SK-N-MC (cell line): ENCODE measurements at regions not wholly inside any gene's neighbourhood (a gene's known extent, or its start where the extent isn't known, plus 50 kb on each side); places are given as distances from the start of the nearest gene placed in this dataset.

Source experiments
- EZH2 ChIP-seq: fragments of 200-600 bp; sonication (generic); IDR thresholded peaks from one replicate; pipeline ENCODE4 v1.6.1; 2017; ENCODE audit warnings: antibody characterized with exemption
- FOXP2 ChIP-seq: optimal IDR thresholded peaks from 2 replicates; pipeline ENCODE3; 2011; ENCODE audit warnings: mild to moderate bottlenecking, moderate library complexity; ENCODE audit not compliant: insufficient read depth; ENCODE audit errors: extremely low read length, control extremely low read depth
- POLR2AphosphoS5 ChIP-seq: IDR thresholded peaks from 2 replicates; pipeline ENCODE4 v1.6.1; 2012; ENCODE audit warnings: mild to moderate bottlenecking, low read depth, low read length, borderline replicate concordance

- TF ChIP-seq EZH2 (no peak), POLR2AphosphoS5 (no peak), FOXP2 (no peak)
Measured at GRCh38 chr12:9347328-9348127, 139.3 kb upstream of the PZP start.
